Right atrium auricular region (tissue), 2 donors: ENCODE measurements at regions not wholly inside any gene's neighbourhood (a gene's known extent, or its start where the extent isn't known, plus 50 kb on each side); places are given as distances from the start of the nearest gene placed in this dataset.

Experiments
- DNase-seq: peaks from one replicate; pipeline ENCODE4 v3.0.0-alpha.2; 2019; ENCODE audit warnings: low spot score
- H3K27ac ChIP-seq, 2 donors: fragments of 200-600 bp; sonication (generic); 1 replicate in 1 of 2; 2 replicates in 1 of 2; pipeline ENCODE4 v1.5.1; 2016 to 2019
- H3K27me3 ChIP-seq, 2 donors: fragments of 200-600 bp; sonication (generic); one replicate each; pipeline versions ENCODE4 v1.5.1 to v1.6.0; 2017 to 2019
- H3K36me3 ChIP-seq: fragments of 200-600 bp; sonication (generic); one replicate; pipeline ENCODE4 v1.5.1; 2016
- H3K4me1 ChIP-seq, 2 donors: fragments of 200-600 bp; sonication (generic); one replicate each; pipeline versions ENCODE4 v1.5.1 to v1.6.0; 2017 to 2019
- H3K4me3 ChIP-seq, 2 donors: fragments of 200-600 bp; sonication (generic); 1 replicate in 1 of 2; 2 replicates in 1 of 2; pipeline ENCODE4 v1.5.1; 2017 to 2019; ENCODE audit warnings: mild to moderate bottlenecking in 1 of 2, moderate library complexity in 1 of 2
- H3K9me3 ChIP-seq, 2 donors: fragments of 200-600 bp; sonication (generic); one replicate each; pipeline ENCODE4 v1.5.1; 2019
- TF ChIP-seq, protein P1 (sequence below), 2 donors: fragments of 200-600 bp; sonication (generic); IDR thresholded peaks; one replicate each; pipeline ENCODE4 v1.5.1; 2019; ENCODE audit warnings: antibody characterized with exemption in 2 of 2

DNA sequence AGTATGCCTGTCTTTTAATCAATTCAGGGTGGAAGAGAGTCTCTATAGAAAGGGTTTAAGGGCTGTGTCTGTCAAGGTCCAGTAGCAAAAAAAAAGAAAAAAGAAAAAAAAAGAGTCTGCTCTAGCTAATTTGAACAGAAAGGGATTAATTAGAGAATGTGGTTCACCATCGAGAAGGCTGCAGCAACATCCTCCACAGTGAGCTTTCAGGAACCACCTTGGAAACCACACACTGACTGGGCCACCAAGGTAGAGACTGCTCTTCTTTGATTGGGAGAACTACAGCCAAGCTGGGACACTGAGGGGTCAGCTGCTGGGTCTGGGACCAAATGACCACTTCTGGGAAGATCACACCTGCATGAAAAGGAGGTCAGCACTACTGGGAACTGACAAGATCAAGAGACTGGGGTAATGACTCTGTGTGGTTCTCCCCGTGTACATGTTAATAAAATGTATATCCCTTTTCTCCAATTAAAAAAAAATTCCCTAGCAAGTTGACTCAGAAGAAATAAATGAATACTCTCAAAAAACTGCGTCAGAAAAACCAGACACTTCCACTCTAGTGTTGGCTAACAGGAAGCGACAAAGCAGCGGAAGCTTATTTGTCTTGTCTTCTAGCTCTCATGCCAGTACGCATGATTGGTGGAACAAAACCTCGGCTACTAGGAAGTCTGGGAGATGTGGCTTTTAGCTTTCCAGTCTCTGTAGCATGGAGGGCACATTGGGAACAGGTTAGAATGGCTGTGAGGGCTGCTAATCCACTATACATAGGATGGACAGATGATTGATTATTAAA is 60.0 kb upstream of the IVNS1ABP start:
- Histone ChIP-seq H3K27me3 (no peaks in the 10 kb centered on the region), H3K4me1 (no peaks in the 10 kb centered on the region), H3K27ac (no peak overlapping the region), H3K36me3 (no peaks in the 10 kb centered on the region), H3K9me3 (no peaks in the 10 kb centered on the region), H3K4me3 (no peak overlapping the region)
- no peak for DNase-seq
- TF ChIP-seq, protein P1, sequence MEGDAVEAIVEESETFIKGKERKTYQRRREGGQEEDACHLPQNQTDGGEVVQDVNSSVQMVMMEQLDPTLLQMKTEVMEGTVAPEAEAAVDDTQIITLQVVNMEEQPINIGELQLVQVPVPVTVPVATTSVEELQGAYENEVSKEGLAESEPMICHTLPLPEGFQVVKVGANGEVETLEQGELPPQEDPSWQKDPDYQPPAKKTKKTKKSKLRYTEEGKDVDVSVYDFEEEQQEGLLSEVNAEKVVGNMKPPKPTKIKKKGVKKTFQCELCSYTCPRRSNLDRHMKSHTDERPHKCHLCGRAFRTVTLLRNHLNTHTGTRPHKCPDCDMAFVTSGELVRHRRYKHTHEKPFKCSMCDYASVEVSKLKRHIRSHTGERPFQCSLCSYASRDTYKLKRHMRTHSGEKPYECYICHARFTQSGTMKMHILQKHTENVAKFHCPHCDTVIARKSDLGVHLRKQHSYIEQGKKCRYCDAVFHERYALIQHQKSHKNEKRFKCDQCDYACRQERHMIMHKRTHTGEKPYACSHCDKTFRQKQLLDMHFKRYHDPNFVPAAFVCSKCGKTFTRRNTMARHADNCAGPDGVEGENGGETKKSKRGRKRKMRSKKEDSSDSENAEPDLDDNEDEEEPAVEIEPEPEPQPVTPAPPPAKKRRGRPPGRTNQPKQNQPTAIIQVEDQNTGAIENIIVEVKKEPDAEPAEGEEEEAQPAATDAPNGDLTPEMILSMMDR (IDR thresholded peaks at IDR 0.05): no peak

DNA sequence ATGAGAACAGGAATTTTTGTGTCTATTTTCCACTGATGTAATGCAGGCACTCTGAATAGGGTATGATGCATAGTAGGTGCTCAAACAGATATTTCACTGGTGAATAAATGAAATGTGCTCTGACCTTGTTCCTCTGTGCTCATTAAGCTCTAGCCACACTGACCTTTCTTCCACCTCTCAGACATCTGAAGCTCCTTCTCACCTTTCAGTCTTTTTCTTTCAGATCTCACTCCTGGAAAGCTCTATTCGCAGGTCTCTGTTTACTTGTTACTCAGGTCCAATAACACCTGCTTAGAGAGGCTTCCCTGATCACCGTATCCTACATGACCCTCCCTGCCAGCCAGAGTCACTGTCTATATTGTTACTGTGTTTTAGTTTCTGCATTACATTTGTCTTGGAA is 59.2 kb upstream of the IVNS1ABP start:
- DNase-seq: no peak
- no peak overlapping the region for H3K27ac ChIP-seq
- no peaks in the 10 kb centered on the region for H3K4me1 ChIP-seq
- TF ChIP-seq, protein P1 (IDR thresholded peaks at IDR 0.05): no peak
- H3K9me3 ChIP-seq: no peaks in the 10 kb centered on the region
- no peaks in the 10 kb centered on the region for H3K27me3 ChIP-seq
- H3K36me3 ChIP-seq: no peaks in the 10 kb centered on the region
- no peak overlapping the region for H3K4me3 ChIP-seq

DNA sequence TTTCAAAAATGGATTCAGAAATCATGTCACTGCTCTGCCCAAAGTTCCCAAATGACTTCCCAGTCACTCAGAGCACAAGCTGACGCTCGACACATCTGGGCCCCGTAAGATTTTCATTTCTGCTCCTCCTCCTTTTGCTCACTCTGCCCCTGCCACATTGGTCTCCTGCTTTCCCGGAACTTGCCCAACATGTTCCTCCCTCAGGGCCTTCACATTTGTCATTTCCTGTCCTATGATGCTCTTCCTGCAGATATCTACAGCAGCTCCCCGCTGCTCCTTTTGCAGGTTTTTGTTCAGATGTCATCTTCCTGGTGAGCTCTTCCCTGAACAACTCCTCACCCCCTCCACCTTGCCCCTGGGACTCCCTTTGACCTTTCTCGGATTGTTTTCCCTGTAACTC is 58.5 kb upstream of the IVNS1ABP start:
- H3K4me1 ChIP-seq: no peaks in the 10 kb centered on the region
- H3K36me3 ChIP-seq: no peaks in the 10 kb centered on the region
- TF ChIP-seq, protein P1 (IDR thresholded peaks at IDR 0.05): no peak
- no peak overlapping the region for H3K4me3 ChIP-seq
- no peaks in the 10 kb centered on the region for H3K27me3 ChIP-seq
- no peak overlapping the region for H3K27ac ChIP-seq
- DNase-seq: peak; percentile 68
- H3K9me3 ChIP-seq: no peaks in the 10 kb centered on the region

DNA sequence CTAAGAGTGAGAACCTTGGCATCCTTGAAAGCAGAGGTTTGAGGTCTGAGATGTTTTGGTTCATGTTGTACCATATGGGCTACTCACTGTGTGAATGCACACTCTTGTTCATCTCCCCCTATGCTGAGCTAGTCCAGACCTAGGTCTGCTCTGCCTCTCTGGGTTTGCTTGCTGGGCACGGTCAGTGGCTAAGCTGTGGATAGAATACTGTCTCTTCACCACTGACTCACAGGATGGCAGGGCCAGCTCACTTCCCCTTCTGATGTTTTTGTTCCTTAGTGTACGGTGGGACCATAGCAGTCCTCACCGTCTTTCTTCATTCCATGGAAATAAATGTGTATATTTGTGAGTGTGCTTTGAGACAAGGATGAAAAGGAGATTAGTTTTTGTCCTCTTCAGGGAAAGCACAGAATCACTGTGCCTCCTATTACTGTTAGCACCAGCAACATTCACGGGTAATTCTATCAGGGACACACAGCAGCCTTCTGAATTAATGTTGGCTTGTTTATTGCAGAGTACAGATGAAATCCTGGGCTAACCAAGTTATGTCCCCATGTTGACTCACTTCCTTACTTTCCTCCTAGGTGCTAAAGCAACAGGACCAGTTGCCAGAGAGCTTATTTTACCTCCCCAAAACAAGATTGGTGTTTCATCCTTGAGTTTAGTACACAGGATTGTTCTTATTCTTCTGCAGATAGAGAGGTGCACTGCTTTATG is 56.9 kb upstream of the IVNS1ABP start:
- DNase-seq: no peak
- peak overlapping the region in 1 of 2 donors; percentile 10 for H3K27ac ChIP-seq
- TF ChIP-seq, protein P1 (IDR thresholded peaks at IDR 0.05): no peak
- H3K27me3 ChIP-seq: no peaks in the 10 kb centered on the region
- no peaks in the 10 kb centered on the region for H3K36me3 ChIP-seq
- no peaks in the 10 kb centered on the region for H3K4me1 ChIP-seq
- no peak overlapping the region for H3K4me3 ChIP-seq
- H3K9me3 ChIP-seq: no peaks in the 10 kb centered on the region

DNA sequence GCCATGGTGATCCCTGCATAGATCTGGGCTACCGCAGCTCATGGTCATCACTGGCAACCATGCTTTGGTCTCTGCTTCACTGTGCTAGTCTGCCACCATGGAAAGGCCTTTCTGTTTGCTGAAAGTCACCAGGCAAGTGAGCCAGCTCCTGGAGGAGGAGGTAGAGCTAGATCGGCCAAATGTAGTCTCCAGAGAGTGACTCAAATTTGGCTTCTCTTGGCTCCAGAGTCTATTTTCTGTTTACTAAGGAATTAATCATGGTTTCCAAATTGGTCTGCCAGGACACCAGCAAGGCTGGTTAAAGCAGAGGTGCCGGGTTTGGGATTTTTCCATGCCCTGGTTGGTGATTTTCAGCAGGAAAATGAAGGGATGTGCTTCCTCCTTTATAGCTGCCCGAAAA is 52.7 kb upstream of the IVNS1ABP start:
- no peaks in the 10 kb centered on the region for H3K27me3 ChIP-seq
- TF ChIP-seq, protein P1 (IDR thresholded peaks at IDR 0.05): no peak
- DNase-seq: no peak
- no peaks in the 10 kb centered on the region for H3K9me3 ChIP-seq
- H3K36me3 ChIP-seq: no peaks in the 10 kb centered on the region
- no peak overlapping the region for H3K4me3 ChIP-seq
- no peaks in the 10 kb centered on the region for H3K4me1 ChIP-seq
- no peak overlapping the region for H3K27ac ChIP-seq
